DMS 273 (cell line): ENCODE measurements at regions not wholly inside any gene's neighbourhood (a gene's known extent, or its start where the extent isn't known, plus 50 kb on each side); places are given as distances from the start of the nearest gene placed in this dataset.
"Not testable (repeated sequence)": the region's sequence is repeated elsewhere in the genome, so short reads cannot be mapped to it uniquely, and the experiment has no call there.

ENCODE experiments used
- DNase-seq: peaks from one replicate; lab custom pipeline; 2025; ENCODE audit not compliant: unreplicated experiment; lab: John Stamatoyannopoulos, UW

GRCh38 chr12:126397660-126398059 is 1332.4 kb downstream of the AACS start:
- no peak for DNase-seq

DNA sequence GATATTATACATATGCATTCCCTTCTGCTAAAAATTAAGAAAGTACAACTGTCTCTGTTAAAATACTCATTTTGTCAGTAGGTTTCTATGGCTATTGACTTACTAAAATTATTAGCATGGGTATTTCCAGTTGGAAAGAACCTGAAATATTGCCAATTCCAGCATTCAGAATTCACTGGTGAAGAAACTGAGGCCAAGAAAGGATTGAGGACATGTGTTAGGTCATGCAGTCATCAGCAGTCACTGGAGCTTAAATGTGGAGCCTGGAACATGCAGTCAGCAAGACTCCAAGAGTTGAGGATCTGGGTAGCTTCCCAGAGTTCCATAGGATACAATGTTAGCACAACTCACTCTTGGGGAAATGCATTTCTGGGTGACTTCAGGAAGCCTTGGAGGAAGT is 1335.6 kb downstream of the AACS start:
- DNase-seq: no peak

- DNase-seq: no peak
Observed at GRCh38 chr12:126404293-126404881, 1339.2 kb downstream of the AACS start.

GRCh38 chr12:126418400-126418799 is 1353.2 kb downstream of the AACS start:
- DNase-seq: no peak

- no peak for DNase-seq
Observed at GRCh38 chr12:126419131-126419530, 1353.9 kb downstream of the AACS start.

DNA sequence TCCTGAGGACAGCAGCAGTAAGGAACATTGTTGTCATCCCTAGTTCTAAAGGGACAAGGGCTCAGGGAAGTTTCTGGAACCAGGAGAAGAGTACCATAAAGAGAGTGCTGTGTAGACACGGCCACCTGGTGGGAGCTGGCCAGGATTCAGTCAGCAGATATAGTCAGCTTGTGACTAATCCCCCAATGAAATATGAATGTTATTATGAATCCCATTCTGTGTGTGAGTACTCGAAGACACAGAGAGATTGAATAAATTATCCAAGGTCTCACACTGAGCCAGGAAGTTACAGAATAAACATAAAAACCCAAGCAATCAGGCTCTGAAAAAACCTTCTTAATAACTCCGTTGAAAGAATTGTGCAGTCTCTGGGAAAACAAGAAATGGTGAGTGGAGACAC is 1359.5 kb downstream of the AACS start:
- no peak for DNase-seq

DNA sequence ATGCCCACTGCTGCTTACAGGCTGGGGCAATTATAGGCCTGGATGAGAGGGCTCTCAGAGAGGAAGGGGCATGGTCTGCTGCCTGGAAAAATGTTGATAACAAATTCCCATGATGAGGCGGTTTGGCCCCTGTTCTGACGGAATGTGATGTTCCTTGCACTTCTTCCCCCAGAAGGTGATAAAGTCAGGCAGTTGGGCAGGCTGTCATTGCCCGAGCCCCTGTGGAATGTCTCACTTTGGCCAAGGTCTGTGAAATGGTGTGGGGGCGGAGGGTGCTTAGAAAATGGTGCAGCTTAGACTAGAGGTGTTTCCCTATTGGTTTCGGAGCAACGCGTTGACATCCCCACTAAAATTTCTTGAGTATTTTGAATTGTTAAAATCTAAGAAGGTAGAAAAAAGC is 1360.0 kb downstream of the AACS start:
- no peak for DNase-seq

GRCh38 chr12:126428769-126429168 is 1363.5 kb downstream of the AACS start:
- DNase-seq: no peak

DNA sequence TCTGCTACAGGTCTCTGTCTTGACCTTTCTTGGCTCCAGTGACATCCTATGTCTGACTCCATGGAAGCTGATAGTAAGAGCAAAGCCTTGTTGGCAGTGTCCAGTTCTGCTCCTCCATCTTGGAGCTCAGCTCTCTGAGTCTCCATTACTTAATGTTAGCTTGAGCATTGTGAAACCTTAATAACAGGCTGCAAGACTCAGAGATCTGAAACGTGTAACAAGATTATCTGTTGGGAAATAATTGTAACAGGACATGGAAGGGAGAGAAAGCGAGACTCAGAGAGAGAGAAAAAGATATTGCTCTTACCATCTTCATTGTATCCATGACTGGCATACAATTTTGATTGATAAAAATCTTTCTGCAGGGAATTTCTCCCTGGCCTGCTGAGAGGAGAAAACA is 1365.7 kb downstream of the AACS start:
- no peak for DNase-seq

DNA sequence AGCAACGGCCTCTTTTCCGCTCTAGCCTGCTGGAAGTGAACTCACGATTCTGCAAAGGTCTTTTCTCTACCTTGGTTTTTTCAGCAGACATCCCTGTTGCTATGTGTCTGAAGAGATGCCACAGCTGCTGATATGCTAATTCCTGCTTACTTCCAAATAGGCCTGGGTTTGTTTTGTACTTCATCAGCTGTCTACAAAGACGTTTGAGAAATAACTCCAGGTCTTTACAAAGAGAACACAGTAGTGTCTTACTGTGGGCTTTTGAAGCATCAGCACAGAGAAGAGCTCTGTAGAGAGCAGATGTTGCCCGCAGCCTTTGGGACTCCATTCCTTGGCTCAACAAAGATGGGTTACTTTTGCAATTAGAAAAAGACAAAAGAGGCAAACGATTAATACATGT is 1366.5 kb downstream of the AACS start:
- no peak for DNase-seq

GRCh38 chr12:126432780-126433179 is 1367.5 kb downstream of the AACS start:
- no peak for DNase-seq

GRCh38 chr12:126434412-126434985 is 1369.3 kb downstream of the AACS start:
- no peak for DNase-seq

GRCh38 chr12:126436041-126436440 is 1370.8 kb downstream of the AACS start:
- DNase-seq: no peak

DNA sequence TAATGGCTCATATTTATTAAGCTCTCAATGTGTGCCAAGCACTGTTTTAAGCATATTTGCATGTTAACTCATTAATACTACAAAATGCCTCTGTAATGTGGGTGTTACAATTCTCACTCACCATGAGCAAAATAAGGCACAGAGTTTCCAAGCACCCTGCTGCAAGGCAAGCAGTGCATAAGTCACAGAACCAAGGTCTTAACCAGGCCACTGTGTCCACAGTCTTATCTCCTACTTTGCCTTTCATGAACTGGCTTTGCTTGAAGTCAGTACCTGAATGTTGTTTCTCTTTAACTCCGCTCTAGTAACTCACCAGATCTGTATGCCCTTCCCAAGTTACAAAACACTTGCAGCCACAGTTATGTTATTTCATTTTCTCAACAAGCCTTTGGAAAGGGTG is 1372.7 kb downstream of the AACS start:
- DNase-seq: no peak

DNA sequence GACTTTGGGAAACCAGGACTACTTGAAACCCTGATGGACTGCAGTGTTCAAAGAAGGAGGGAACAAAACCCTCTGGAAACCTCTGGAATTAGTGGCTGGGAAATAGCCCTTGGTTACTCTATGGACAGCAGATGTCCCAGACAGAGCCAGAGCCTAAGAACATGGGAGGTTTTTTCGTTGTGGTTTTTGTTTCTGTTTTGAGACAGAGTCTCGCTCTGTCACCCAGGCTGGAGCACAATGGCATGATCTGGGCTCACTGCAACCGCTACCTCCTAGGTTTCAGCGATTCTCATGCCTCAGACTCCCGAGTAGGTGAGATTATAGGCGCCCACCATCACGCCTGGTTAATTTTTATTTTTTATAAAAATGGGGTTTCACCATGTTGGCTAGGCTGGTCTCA is 1378.7 kb downstream of the AACS start:
- no peak for DNase-seq

DNA sequence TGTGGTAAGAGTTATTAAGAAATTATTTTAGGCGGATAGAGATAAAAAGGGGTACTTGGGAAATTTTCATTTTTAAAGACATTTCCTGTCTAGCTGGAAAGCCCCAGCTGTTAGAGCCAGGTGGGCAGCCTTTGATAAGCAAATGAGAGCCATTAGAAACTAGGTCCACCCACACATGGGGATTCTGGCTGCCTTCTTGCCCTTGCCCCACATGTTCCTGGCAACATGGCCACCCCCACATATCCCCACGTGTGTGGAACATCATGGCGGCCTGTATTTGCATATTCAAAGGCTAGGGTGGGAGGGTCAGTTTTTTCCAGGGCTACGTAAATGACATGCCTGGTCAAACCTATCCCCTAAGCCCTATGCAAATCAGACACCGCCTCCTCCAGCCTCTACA is 1382.1 kb downstream of the AACS start:
- no peak for DNase-seq

GRCh38 chr12:126451809-126452208 is 1386.6 kb downstream of the AACS start:
- DNase-seq: no peak

DNA sequence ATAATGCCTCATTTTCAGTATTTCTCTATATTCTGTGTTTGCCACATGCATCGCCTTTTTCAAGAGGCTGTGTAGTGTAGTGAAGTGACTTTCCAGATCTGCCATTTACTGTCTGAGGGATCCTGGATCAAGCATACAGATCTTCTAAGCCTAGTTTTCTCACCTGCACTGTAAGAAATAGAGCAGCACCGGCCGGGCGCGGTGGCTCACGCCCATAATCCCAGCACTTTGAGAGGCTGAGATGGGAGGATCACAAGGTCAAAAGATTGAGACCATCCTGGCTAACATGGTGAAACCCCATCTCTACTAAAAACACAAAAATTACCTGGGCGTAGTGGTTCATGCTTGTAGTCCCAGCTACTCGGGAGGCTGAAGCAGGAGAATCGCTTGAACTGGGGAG is 1387.5 kb downstream of the AACS start:
- DNase-seq: not testable (repeated sequence)

DNA sequence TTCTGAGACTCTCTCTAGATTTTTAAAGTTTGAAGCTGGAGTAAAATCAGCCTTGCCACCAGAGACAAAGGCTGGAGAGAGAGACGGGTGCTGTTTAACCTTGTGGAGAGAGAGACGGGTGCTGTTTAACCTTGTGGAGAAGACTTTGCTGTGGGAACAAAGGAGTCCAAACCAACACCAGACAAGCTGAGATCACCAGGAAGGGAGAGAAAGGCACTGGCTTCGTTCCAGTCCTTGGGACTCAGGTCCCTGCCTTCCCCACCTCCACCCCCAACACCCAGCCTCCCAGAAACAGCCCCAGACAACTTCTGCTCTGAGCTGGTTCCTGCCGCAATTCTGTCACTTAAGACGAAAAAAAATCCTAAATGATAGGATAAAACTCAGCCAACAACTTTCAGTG is 1389.3 kb downstream of the AACS start:
- DNase-seq: no peak

DNA sequence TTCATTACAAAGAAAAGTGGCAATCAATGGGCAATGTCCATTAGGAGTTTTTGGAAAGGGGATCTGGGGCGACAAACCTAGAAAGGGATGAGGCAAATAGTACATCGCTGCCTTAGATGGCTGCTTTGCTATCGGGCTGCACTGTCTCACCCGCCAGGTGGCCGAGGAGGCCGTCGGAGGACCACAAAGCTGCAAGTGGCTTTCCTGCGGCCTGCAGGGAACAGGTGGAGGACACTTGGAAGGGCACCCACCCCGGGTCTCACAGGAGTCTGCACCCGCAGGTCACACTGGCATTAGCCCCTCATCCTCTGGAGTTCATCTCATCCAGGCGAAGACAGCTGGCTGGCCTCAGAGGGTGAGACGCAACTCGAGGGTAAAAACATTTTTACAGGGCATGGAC is 1392.5 kb downstream of the AACS start:
- DNase-seq: no peak

DNA sequence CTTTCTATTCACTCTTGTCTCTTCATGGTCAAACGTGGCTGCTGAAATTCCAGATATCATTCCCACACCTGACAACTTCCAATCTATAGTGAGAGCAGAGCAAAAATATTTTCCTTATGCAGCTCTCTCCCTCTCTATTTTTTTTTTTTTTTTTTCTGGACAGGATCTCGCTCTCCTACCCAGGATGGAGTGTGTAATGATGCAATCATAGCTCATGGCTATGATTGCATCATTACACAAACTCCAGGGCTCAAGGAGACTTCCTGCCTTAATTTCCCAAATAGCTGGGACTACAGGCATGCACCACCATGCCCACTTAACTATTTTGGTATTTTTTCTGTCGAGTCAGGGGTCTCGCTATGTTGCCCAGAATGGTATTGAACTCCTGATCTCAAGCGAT is 1398.9 kb downstream of the AACS start:
- no peak for DNase-seq

GRCh38 chr12:126469211-126469610 is 1404.0 kb downstream of the AACS start:
- no peak for DNase-seq

DNA sequence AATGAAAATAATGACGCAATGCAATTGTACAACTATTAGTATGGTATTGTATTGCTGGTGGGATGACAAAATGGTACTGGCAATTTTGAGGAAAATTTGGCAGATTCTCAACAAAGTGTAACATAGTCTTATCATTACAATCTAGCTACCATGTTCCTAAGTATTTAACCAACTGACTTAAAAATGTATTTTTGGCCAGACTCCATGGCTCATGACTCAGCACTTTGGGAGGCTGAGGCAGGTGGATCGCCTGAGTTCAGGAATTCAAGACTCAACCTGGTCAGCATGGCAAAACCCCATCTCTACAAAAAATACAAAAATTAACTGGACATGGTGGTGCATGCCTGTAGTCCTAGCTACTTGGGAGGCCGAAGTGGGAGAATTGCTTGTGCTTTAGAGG is 1409.5 kb downstream of the AACS start:
- no peak for DNase-seq
